ENCODE measurements at regions not wholly inside any gene's neighbourhood (a gene's known extent, or its start where the extent isn't known, plus 50 kb on each side); places are given as distances from the start of the nearest gene placed in this dataset.

GRCh38 chr3:82671466-82671865 is 910.0 kb upstream of the GBE1 start:
- no peak overlapping the region for H3K4me3 ChIP-seq (ENCODE audit: low read depth, low read length)
- CTCF ChIA-PET = no interaction called here
- TF ChIP-seq CTCF (IDR thresholded peaks at IDR 0.05; ENCODE audit: insufficient read depth, low read length, missing control alignments) = no peak
- POLR2A ChIA-PET = no interaction called here
- DNase-seq (ENCODE audit: low read depth, low spot score) = no peak

- no peak overlapping the region for H3K4me3 ChIP-seq (ENCODE audit: low read depth, low read length)
- no peak for DNase-seq (ENCODE audit: low read depth, low spot score)
- no peak for TF ChIP-seq CTCF (IDR thresholded peaks at IDR 0.05; ENCODE audit: insufficient read depth, low read length, missing control alignments)
- POLR2A ChIA-PET = no interaction called here
- CTCF ChIA-PET = no interaction called here
Measured at GRCh38 chr3:82654708-82655107, 893.3 kb upstream of the GBE1 start.

- H3K4me3 ChIP-seq (ENCODE audit: low read depth, low read length) = no peak overlapping the region
- DNase-seq (ENCODE audit: low read depth, low spot score) = no peak
- ChIA-PET POLR2A (no interaction called here), CTCF (no interaction called here)
- TF ChIP-seq CTCF (IDR thresholded peaks at IDR 0.05; ENCODE audit: insufficient read depth, low read length, missing control alignments) = no peak
Measured at GRCh38 chr3:82643948-82644347, 882.5 kb upstream of the GBE1 start.

- H3K4me3 ChIP-seq (ENCODE audit: low read depth, low read length) = no peak overlapping the region
- DNase-seq (ENCODE audit: low read depth, low spot score) = no peak
- no peak for TF ChIP-seq CTCF (IDR thresholded peaks at IDR 0.05; ENCODE audit: insufficient read depth, low read length, missing control alignments)
- ChIA-PET CTCF (no interaction called here), POLR2A (no interaction called here)
Measured at GRCh38 chr3:82641701-82642100, 880.3 kb upstream of the GBE1 start.

GRCh38 chr3:82640254-82640653 is 878.8 kb upstream of the GBE1 start:
- no peak for TF ChIP-seq CTCF (IDR thresholded peaks at IDR 0.05; ENCODE audit: insufficient read depth, low read length, missing control alignments)
- ChIA-PET POLR2A (no interaction called here), CTCF (no interaction called here)
- no peak overlapping the region for H3K4me3 ChIP-seq (ENCODE audit: low read depth, low read length)
- no peak for DNase-seq (ENCODE audit: low read depth, low spot score)

GRCh38 chr3:82637574-82637973 is 876.1 kb upstream of the GBE1 start:
- CTCF ChIA-PET = no interaction called here

More at GRCh38 chr3:82637574-82637973, 876.1 kb upstream of the GBE1 start:
- DNase-seq (ENCODE audit: low read depth, low spot score) = no peak
- H3K4me3 ChIP-seq (ENCODE audit: low read depth, low read length) = no peak overlapping the region
- POLR2A ChIA-PET = no interaction called here
- TF ChIP-seq CTCF (IDR thresholded peaks at IDR 0.05; ENCODE audit: insufficient read depth, low read length, missing control alignments) = no peak
